A673 (cell line): ENCODE measurements at regions not wholly inside any gene's neighbourhood (a gene's known extent, or its start where the extent isn't known, plus 50 kb on each side); places are given as distances from the start of the nearest gene placed in this dataset.

Experiments used
- BruUV-seq: library from RNA; stranded (reverse); fragments of 400-500 nt; replicated peaks from 2 replicates; lab custom pipeline; 2021; lab: Mats Ljungman, UMichigan
- CTCF ChIA-PET: fragments of 300-600 bp; sonication (Branson Sonifier 250); formaldehyde crosslinking; loops from one replicate; lab custom pipeline; 2022; ENCODE audit warnings: antibody characterized with exemption; lab: Charles Lee
- POLR2A ChIA-PET: fragments of 300-600 bp; sonication (Branson Sonifier 250); formaldehyde crosslinking; loops from one replicate; lab custom pipeline; 2022; ENCODE audit warnings: antibody characterized with exemption; ENCODE audit not compliant: low non-redundant PET; lab: Charles Lee
- DNase-seq: peaks from one replicate; pipeline ENCODE4 v3.0.0-alpha.2; 2015; ENCODE audit warnings: low spot score
- H3K27ac ChIP-seq: fragments of 200-600 bp; sonication (generic); 2 replicates; pipeline ENCODE4 v1.5.1; 2016; ENCODE audit warnings: mixed run types, low read depth, mild to moderate bottlenecking, mixed read lengths, antibody characterized with exemption, low read length; ENCODE audit not compliant: poor library complexity, severe bottlenecking
- H3K27me3 ChIP-seq: fragments of 200-600 bp; sonication (generic); replicated peaks from 2 replicates; pipeline ENCODE4 v1.6.1; 2017; ENCODE audit warnings: mixed run types, low read depth, mild to moderate bottlenecking, mixed read lengths, antibody characterized with exemption, low read length; ENCODE audit not compliant: insufficient read depth, poor library complexity
- H3K36me3 ChIP-seq: fragments of 200-600 bp; sonication (generic); 2 replicates; pipeline ENCODE4 v1.6.1; 2016; ENCODE audit warnings: mixed run types, mild to moderate bottlenecking, mixed read lengths, antibody characterized with exemption, low read length; ENCODE audit not compliant: insufficient read depth, poor library complexity, severe bottlenecking
- H3K4me1 ChIP-seq: fragments of 200-600 bp; sonication (generic); 2 replicates; pipeline ENCODE4 v1.6.1; 2017; ENCODE audit warnings: mixed run types, mild to moderate bottlenecking, mixed read lengths, antibody characterized with exemption, low read length; ENCODE audit not compliant: insufficient read depth, poor library complexity, severe bottlenecking
- H3K4me3 ChIP-seq: fragments of 200-600 bp; sonication (generic); 2 replicates; pipeline ENCODE4 v1.5.1; 2016; ENCODE audit warnings: low read depth, mixed run types, mild to moderate bottlenecking, mixed read lengths, low read length; ENCODE audit not compliant: poor library complexity, severe bottlenecking
- H3K9me3 ChIP-seq: fragments of 200-600 bp; sonication (generic); 2 replicates; pipeline ENCODE4 v1.6.1; 2016; ENCODE audit warnings: mixed run types, low read depth, mild to moderate bottlenecking, mixed read lengths, antibody characterized with exemption, low read length; ENCODE audit not compliant: poor library complexity, severe bottlenecking
- CTCF ChIP-seq: fragments of 300-800, 200-600 bp; sonication (generic); conservative IDR thresholded peaks from 2 replicates; pipeline ENCODE4 v1.5.1; 2017; ENCODE audit warnings: low read depth, mild to moderate bottlenecking, antibody characterized with exemption, low read length, moderate library complexity, mixed read lengths
- EZH2 ChIP-seq: fragments of 200-600 bp; sonication (generic); IDR thresholded peaks from 2 replicates; pipeline ENCODE4 v1.6.1; 2017; ENCODE audit warnings: borderline replicate concordance, low read depth, mild to moderate bottlenecking, mixed read lengths, antibody characterized with exemption, low read length; ENCODE audit not compliant: poor library complexity, severe bottlenecking
- intact Hi-C: fragments of 100-400 bp; cut with micrococcal nuclease; formaldehyde crosslinking; loops from one replicate; pipeline ENCODE4 v1.10.0; 2022; ENCODE audit not compliant: unreplicated experiment

GRCh38 chr11:82216927-82217570 lies 516.6 kb downstream of the FAM181B start:
- Histone ChIP-seq H3K4me3 (no peak overlapping the region), H3K4me1 (no peaks in the 10 kb centered on the region), H3K36me3 (no peaks in the 10 kb centered on the region), H3K9me3 (no peaks in the 10 kb centered on the region), H3K27me3 (no peaks in the 10 kb centered on the region), H3K27ac (no peak overlapping the region)
- no TSS peak for BruUV-seq
- POLR2A ChIA-PET: no interaction called here
- DNase-seq: no peak
- no peak for TF ChIP-seq CTCF
- TF ChIP-seq EZH2: no peak
- intact Hi-C loops: no loop called here
- CTCF ChIA-PET: no interaction called here

- H3K27me3 ChIP-seq: no peaks in the 10 kb centered on the region
- no peaks in the 10 kb centered on the region for H3K9me3 ChIP-seq
- intact Hi-C loops: no loop called here
- H3K27ac ChIP-seq: no peak overlapping the region
- ChIA-PET POLR2A (no interaction called here), CTCF (no interaction called here)
- DNase-seq: no peak
- no TSS peak for BruUV-seq
- no peaks in the 10 kb centered on the region for H3K36me3 ChIP-seq
- TF ChIP-seq CTCF: no peak
- TF ChIP-seq EZH2: no peak
- H3K4me3 ChIP-seq: no peak overlapping the region
- no peaks in the 10 kb centered on the region for H3K4me1 ChIP-seq
These were observed 523.7 kb downstream of the FAM181B start for GRCh38 chr11:82210011-82210410.

GRCh38 chr11:82195283-82195682 lies 538.4 kb downstream of the FAM181B start:
- Histone ChIP-seq H3K27me3 (no peaks in the 10 kb centered on the region), H3K4me1 (no peaks in the 10 kb centered on the region), H3K4me3 (no peak overlapping the region), H3K9me3 (no peaks in the 10 kb centered on the region), H3K36me3 (no peaks in the 10 kb centered on the region), H3K27ac (no peak overlapping the region)
- POLR2A ChIA-PET: no interaction called here
- no peak for DNase-seq
- intact Hi-C loops: no loop called here
- CTCF ChIA-PET: no interaction called here
- TF ChIP-seq EZH2 (no peak), CTCF (no peak)
- no TSS peak for BruUV-seq
